HG03571 (cell line): ENCODE measurements at regions not wholly inside any gene's neighbourhood (a gene's known extent, or its start where the extent isn't known, plus 50 kb on each side); places are given as distances from the start of the nearest gene placed in this dataset.

Source experiments
- ATAC-seq: cut with Tn5 transposase; IDR thresholded peaks from one replicate; pipeline ENCODE4 v1.9.1; 2021; ENCODE audit not compliant: unreplicated experiment

- no peak for ATAC-seq
These were observed 199.2 kb upstream of the EEA1 start for GRCh38 chr12:93128332-93128707.

GRCh38 chr12:93130366-93131054, 201.4 kb upstream of the EEA1 start:
- ATAC-seq, result no peak

- ATAC-seq, result no peak
These were observed 204.3 kb upstream of the EEA1 start for GRCh38 chr12:93133361-93133760.

- no peak for ATAC-seq
These were observed 205.2 kb upstream of the EEA1 start for GRCh38 chr12:93134175-93134890.

GRCh38 chr12:93134893-93135285, 205.8 kb upstream of the EEA1 start:
- no peak for ATAC-seq

- peak; percentile 30 for ATAC-seq
These were observed 206.5 kb upstream of the EEA1 start for GRCh38 chr12:93135286-93136239.

GRCh38 chr12:93136253-93137055, 207.4 kb upstream of the EEA1 start:
- ATAC-seq, result no peak

- ATAC-seq, result peak; percentile 43
These were observed 208.8 kb upstream of the EEA1 start for GRCh38 chr12:93137656-93138612.

GRCh38 chr12:93139028-93139665, 210.1 kb upstream of the EEA1 start:
- ATAC-seq, result peak; percentile 76

GRCh38 chr12:93140325-93140724, 211.2 kb upstream of the EEA1 start:
- ATAC-seq, result no peak

- ATAC-seq, result no peak
These were observed 211.7 kb upstream of the EEA1 start for GRCh38 chr12:93140801-93141200.

- ATAC-seq, result no peak
These were observed 213.8 kb upstream of the EEA1 start for GRCh38 chr12:93142881-93143280.

- ATAC-seq, result no peak
These were observed 215.0 kb upstream of the EEA1 start for GRCh38 chr12:93144109-93144508.

GRCh38 chr12:93145086-93145485, 216.0 kb upstream of the EEA1 start:
- no peak for ATAC-seq

GRCh38 chr12:93146263-93146939, 217.3 kb upstream of the EEA1 start:
- ATAC-seq, result no peak

- no peak for ATAC-seq
These were observed 217.9 kb upstream of the EEA1 start for GRCh38 chr12:93146970-93147369.

- ATAC-seq, result no peak
These were observed 219.3 kb upstream of the EEA1 start for GRCh38 chr12:93148412-93148811.

GRCh38 chr12:93149229-93149628, 220.1 kb upstream of the EEA1 start:
- ATAC-seq, result no peak
